HCT116 (cell line): ENCODE measurements at regions not wholly inside any gene's neighbourhood (a gene's known extent, or its start where the extent isn't known, plus 50 kb on each side); places are given as distances from the start of the nearest gene placed in this dataset.

ENCODE experiments used
- ATAC-seq: fragments of 200-7000 bp; cut with Tn5 transposase; 2 replicates; pipeline ENCODE4 v1.9.1; 2020; ENCODE audit warnings: mild to moderate bottlenecking, moderate library complexity
- BruUV-seq: library from RNA; stranded (reverse); fragments of 400-500 nt; replicated peaks from 2 replicates; lab custom pipeline; 2021; lab: Mats Ljungman, UMichigan
- CTCF ChIA-PET: fragments of 300-600 bp; sonication (Branson Sonifier 250); formaldehyde crosslinking; loops from one replicate; lab custom pipeline; 2021; ENCODE audit warnings: antibody characterized with exemption; lab: Charles Lee
- POLR2A ChIA-PET: fragments of 300-600, 350-600 bp; sonication (Branson Sonifier 250); formaldehyde crosslinking; loops from one replicate; lab custom pipeline; 2021; ENCODE audit warnings: antibody characterized with exemption; lab: Charles Lee
- RAD21 ChIA-PET, 2 experiments: fragments of 300-600 bp; sonication (Branson Sonifier 250); formaldehyde crosslinking; loops; one replicate each; lab custom pipeline; 2023; ENCODE audit warnings: low total read pairs in 2 of 2; ENCODE audit not compliant: uncharacterized antibody in 2 of 2, unreplicated experiment in 2 of 2, low non-redundant PET in 1 of 2; lab: Charles Lee
- DNase-seq: peaks from one replicate; pipeline ENCODE4 v3.0.0-alpha.2; 2010; ENCODE audit warnings: low read depth, low spot score
- H2AFZ ChIP-seq: fragments of 200-600 bp; shearing (Covaris generic), sonication (generic); 2 replicates; pipeline ENCODE4 v1.6.1; 2017; ENCODE audit warnings: low read depth, mixed run types, mixed read lengths, antibody characterized with exemption, low read length; ENCODE audit not compliant: poor library complexity, severe bottlenecking
- H3K27ac ChIP-seq: 2 replicates; pipeline ENCODE4 v1.5.1; 2012; ENCODE audit warnings: low read depth, low read length
- H3K27me3 ChIP-seq: fragments of 200-600 bp; sonication (generic); 2 replicates; pipeline ENCODE4 v1.6.1; 2016; ENCODE audit warnings: mixed run types, low read length, mixed read lengths; ENCODE audit not compliant: insufficient read depth
- H3K36me3 ChIP-seq, 2 experiments: fragments of 200-500 bp in 1 of 2; fragments of 200-600 bp in 1 of 2; sonication (Bioruptor generic) in 1 of 2; sonication (generic) in 1 of 2; 2 replicates each; pipeline versions ENCODE4 v1.5.1 to v1.6.1; 2014 to 2016; ENCODE audit warnings: low read length in 2 of 2, inconsistent platforms in 1 of 2, mixed read lengths in 1 of 2, mixed run types in 1 of 2; ENCODE audit not compliant: insufficient read depth in 2 of 2, control insufficient read depth in 1 of 2
- H3K4me1 ChIP-seq, 2 experiments: fragments of 200-600 bp in 1 of 2; sonication (generic) in 1 of 2; 2 replicates each; pipeline versions ENCODE4 v1.5.1 to v1.6.1; 2012 to 2017; ENCODE audit warnings: low read length in 2 of 2, inconsistent platforms in 1 of 2, mild to moderate bottlenecking in 1 of 2, mixed read lengths in 1 of 2, mixed run types in 1 of 2, moderate library complexity in 1 of 2; ENCODE audit not compliant: insufficient read depth in 2 of 2, control insufficient read depth in 1 of 2
- H3K4me2 ChIP-seq: fragments of 200-600 bp; sonication (generic); 2 replicates; pipeline ENCODE4 v1.6.1; 2017; ENCODE audit warnings: mixed run types, low read length, mixed read lengths
- H3K4me3 ChIP-seq, 2 experiments: fragments of 200-600 bp in 1 of 2; sonication (generic) in 1 of 2; replicated peaks in 1 of 2; 2 replicates each; pipeline ENCODE4 v1.5.1; 2011 to 2016; ENCODE audit warnings: low read length in 2 of 2, control low read depth in 1 of 2, low read depth in 1 of 2, mild to moderate bottlenecking in 1 of 2, mixed read lengths in 1 of 2, mixed run types in 1 of 2
- H3K79me2 ChIP-seq: fragments of 200-600 bp; sonication (generic); 2 replicates; pipeline ENCODE4 v1.6.1; 2017; ENCODE audit warnings: mild to moderate bottlenecking, mixed run types, low read length, moderate library complexity, mixed read lengths; ENCODE audit not compliant: insufficient read depth
- H3K9ac ChIP-seq: fragments of 200-600 bp; sonication (generic); 2 replicates; pipeline ENCODE4 v1.6.1; 2016; ENCODE audit warnings: low read length, mixed read lengths
- H3K9me2 ChIP-seq: fragments of 200-600 bp; sonication (generic), shearing (Covaris generic); 2 replicates; pipeline ENCODE4 v1.6.1; 2017; ENCODE audit warnings: mixed run types, mild to moderate bottlenecking, moderate library complexity; ENCODE audit not compliant: insufficient read depth
- H3K9me3 ChIP-seq, 2 experiments: fragments of 200-500 bp in 1 of 2; fragments of 200-600 bp in 1 of 2; sonication (Bioruptor generic) in 1 of 2; sonication (generic) in 1 of 2; 2 replicates each; pipeline ENCODE4 v1.6.1; 2014 to 2017; ENCODE audit warnings: low read length in 2 of 2, mixed read lengths in 2 of 2, inconsistent platforms in 1 of 2, low read depth in 1 of 2, mild to moderate bottlenecking in 1 of 2, mixed run types in 1 of 2, moderate library complexity in 1 of 2; ENCODE audit not compliant: control insufficient read depth in 1 of 2, insufficient read depth in 1 of 2
- H4K20me1 ChIP-seq: fragments of 200-600 bp; sonication (generic), shearing (Covaris generic); 2 replicates; pipeline ENCODE4 v1.6.1; 2017; ENCODE audit warnings: mixed run types, mild to moderate bottlenecking, moderate library complexity; ENCODE audit not compliant: insufficient read depth
- CEBPB ChIP-seq: IDR thresholded peaks from 2 replicates; pipeline ENCODE4 v1.6.1; 2012; ENCODE audit warnings: low read depth
- EGR1 ChIP-seq: IDR thresholded peaks from 2 replicates; pipeline ENCODE4 v1.6.1; 2012; ENCODE audit warnings: low read depth
- EZH2 ChIP-seq: fragments of 200-600 bp; sonication (generic); IDR thresholded peaks from 2 replicates; pipeline ENCODE4 v1.6.1; 2017; ENCODE audit warnings: antibody characterized with exemption, mixed run types
- EZH2phosphoT487 ChIP-seq: fragments of 200-600 bp; IDR thresholded peaks from 2 replicates; pipeline ENCODE4 v1.6.1; 2018; ENCODE audit warnings: antibody characterized with exemption, borderline replicate concordance
- FOSL1 ChIP-seq: IDR thresholded peaks from 2 replicates; pipeline ENCODE4 v1.6.1; 2012; ENCODE audit warnings: low read depth
- JUND ChIP-seq: IDR thresholded peaks from 2 replicates; pipeline ENCODE4 v1.6.1; 2012
- RAD21 ChIP-seq: IDR thresholded peaks from 2 replicates; pipeline ENCODE4 v1.6.1; 2012; ENCODE audit warnings: low read depth, mild to moderate bottlenecking
- SP1 ChIP-seq: IDR thresholded peaks from 2 replicates; pipeline ENCODE4 v1.6.1; 2012; ENCODE audit warnings: low read depth
- SRF ChIP-seq: IDR thresholded peaks from 2 replicates; pipeline ENCODE4 v1.6.1; 2012; ENCODE audit warnings: low read depth
- TCF7L2 ChIP-seq: IDR thresholded peaks from 2 replicates; pipeline ENCODE4 v1.7.0; 2011; ENCODE audit warnings: borderline replicate concordance, inconsistent platforms; ENCODE audit not compliant: insufficient read depth, insufficient read length; ENCODE audit errors: extremely low read depth
- YY1 ChIP-seq: IDR thresholded peaks from 2 replicates; pipeline ENCODE4 v1.6.1; 2011; ENCODE audit warnings: low read length, low read depth, moderate library complexity, mild to moderate bottlenecking; ENCODE audit not compliant: insufficient replicate concordance; ENCODE audit errors: extremely low read depth
- ZFX ChIP-seq: fragments of 450-650 bp; IDR thresholded peaks from 2 replicates; pipeline ENCODE4 v1.6.1; 2017
- ZNF274 ChIP-seq: fragments of 200-500 bp; sonication (Bioruptor generic); IDR thresholded peaks from 2 replicates; pipeline ENCODE4 v1.6.1; 2014; ENCODE audit warnings: mild to moderate bottlenecking, low read depth, low read length, inconsistent platforms
- intact Hi-C: fragments of 100-400 bp; cut with micrococcal nuclease; formaldehyde crosslinking; loops from 2 replicates; pipeline ENCODE4 v1.10.0; 2022
- TF ChIP-seq, protein P1 (sequence below): IDR thresholded peaks from 2 replicates; pipeline ENCODE4 v1.6.1; 2012
- TF ChIP-seq, protein P2 (sequence below): IDR thresholded peaks from 2 replicates; pipeline ENCODE4 v1.6.1; 2011; ENCODE audit warnings: mild to moderate bottlenecking, low read length, moderate library complexity; ENCODE audit not compliant: insufficient replicate concordance; ENCODE audit errors: extremely low read depth
- TF ChIP-seq, protein P3 (sequence below): IDR thresholded peaks from 2 replicates; pipeline ENCODE4 v1.6.1; 2012; ENCODE audit warnings: low read depth
- TF ChIP-seq, protein P4 (sequence below), 3 experiments: fragments of 200-600 bp in 1 of 3; sonication (generic) in 1 of 3; IDR thresholded peaks in 2 of 3; conservative IDR thresholded peaks in 1 of 3; 2 replicates each; pipeline ENCODE4 v1.5.1; 2012 to 2017; ENCODE audit warnings: low read depth in 2 of 3, low read length in 2 of 3, antibody characterized with exemption in 1 of 3, borderline replicate concordance in 1 of 3, control low read depth in 1 of 3, mild to moderate bottlenecking in 1 of 3, mixed read lengths in 1 of 3, mixed run types in 1 of 3, moderate library complexity in 1 of 3; ENCODE audit not compliant: insufficient read depth in 1 of 3
- TF ChIP-seq, protein P5 (sequence below): IDR thresholded peaks from 2 replicates; pipeline ENCODE4 v1.6.1; 2012

DNA sequence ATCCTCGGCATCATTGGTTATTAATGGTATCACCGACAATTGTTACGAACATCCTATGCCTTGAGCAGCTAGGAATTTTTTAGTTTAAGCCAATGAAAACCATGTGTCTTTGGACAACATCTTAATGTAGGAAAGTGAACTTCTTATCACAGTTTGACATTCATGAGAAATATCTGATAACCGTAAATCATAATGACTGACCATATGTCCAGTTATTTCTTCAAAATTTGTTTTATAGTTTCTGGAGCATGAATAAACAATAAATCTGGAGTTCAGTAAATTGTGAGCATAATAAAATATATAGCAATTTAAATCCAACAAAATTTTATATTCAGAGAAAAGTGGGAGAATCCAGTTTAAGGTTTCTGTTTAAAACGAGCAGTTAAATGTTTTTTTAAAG is 970.1 kb upstream of the ADGRB3 start:
- Histone ChIP-seq H3K9ac (no peak overlapping the region), H3K4me2 (no peak overlapping the region), H3K4me3 (no peak overlapping the region), H2AFZ (no peak overlapping the region), H3K27me3 (no peaks in the 10 kb centered on the region), H3K9me2 (no peaks in the 10 kb centered on the region), H3K36me3 (no peaks in the 10 kb centered on the region), H3K79me2 (no peaks in the 10 kb centered on the region), H3K27ac (no peak overlapping the region), H3K9me3 (peaks cover 7 to 16% of the 10 kb centered on the region in 2 experiments; a peak in 2 of 4 replicates), H3K4me1 (no peaks in the 10 kb centered on the region), H4K20me1 (no peaks in the 10 kb centered on the region)
- ChIA-PET CTCF (no interaction called here), RAD21 (no interaction called here), POLR2A (no interaction called here)
- TF ChIP-seq EZH2 (no peak), JUND (no peak), ZNF274 (no peak), CEBPB (no peak), FOSL1 (no peak), EZH2phosphoT487 (no peak), SP1 (no peak), ZFX (no peak), SRF (no peak), EGR1 (no peak), YY1 (no peak), RAD21 (no peak), TCF7L2 (no peak)
- TF ChIP-seq, protein P1, sequence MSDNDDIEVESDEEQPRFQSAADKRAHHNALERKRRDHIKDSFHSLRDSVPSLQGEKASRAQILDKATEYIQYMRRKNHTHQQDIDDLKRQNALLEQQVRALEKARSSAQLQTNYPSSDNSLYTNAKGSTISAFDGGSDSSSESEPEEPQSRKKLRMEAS = no peak
- TF ChIP-seq, protein P2, sequence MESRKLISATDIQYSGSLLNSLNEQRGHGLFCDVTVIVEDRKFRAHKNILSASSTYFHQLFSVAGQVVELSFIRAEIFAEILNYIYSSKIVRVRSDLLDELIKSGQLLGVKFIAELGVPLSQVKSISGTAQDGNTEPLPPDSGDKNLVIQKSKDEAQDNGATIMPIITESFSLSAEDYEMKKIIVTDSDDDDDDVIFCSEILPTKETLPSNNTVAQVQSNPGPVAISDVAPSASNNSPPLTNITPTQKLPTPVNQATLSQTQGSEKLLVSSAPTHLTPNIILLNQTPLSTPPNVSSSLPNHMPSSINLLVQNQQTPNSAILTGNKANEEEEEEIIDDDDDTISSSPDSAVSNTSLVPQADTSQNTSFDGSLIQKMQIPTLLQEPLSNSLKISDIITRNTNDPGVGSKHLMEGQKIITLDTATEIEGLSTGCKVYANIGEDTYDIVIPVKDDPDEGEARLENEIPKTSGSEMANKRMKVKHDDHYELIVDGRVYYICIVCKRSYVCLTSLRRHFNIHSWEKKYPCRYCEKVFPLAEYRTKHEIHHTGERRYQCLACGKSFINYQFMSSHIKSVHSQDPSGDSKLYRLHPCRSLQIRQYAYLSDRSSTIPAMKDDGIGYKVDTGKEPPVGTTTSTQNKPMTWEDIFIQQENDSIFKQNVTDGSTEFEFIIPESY = no peak
- TF ChIP-seq, protein P3, sequence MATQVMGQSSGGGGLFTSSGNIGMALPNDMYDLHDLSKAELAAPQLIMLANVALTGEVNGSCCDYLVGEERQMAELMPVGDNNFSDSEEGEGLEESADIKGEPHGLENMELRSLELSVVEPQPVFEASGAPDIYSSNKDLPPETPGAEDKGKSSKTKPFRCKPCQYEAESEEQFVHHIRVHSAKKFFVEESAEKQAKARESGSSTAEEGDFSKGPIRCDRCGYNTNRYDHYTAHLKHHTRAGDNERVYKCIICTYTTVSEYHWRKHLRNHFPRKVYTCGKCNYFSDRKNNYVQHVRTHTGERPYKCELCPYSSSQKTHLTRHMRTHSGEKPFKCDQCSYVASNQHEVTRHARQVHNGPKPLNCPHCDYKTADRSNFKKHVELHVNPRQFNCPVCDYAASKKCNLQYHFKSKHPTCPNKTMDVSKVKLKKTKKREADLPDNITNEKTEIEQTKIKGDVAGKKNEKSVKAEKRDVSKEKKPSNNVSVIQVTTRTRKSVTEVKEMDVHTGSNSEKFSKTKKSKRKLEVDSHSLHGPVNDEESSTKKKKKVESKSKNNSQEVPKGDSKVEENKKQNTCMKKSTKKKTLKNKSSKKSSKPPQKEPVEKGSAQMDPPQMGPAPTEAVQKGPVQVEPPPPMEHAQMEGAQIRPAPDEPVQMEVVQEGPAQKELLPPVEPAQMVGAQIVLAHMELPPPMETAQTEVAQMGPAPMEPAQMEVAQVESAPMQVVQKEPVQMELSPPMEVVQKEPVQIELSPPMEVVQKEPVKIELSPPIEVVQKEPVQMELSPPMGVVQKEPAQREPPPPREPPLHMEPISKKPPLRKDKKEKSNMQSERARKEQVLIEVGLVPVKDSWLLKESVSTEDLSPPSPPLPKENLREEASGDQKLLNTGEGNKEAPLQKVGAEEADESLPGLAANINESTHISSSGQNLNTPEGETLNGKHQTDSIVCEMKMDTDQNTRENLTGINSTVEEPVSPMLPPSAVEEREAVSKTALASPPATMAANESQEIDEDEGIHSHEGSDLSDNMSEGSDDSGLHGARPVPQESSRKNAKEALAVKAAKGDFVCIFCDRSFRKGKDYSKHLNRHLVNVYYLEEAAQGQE = no peak
- TF ChIP-seq, protein P4, sequence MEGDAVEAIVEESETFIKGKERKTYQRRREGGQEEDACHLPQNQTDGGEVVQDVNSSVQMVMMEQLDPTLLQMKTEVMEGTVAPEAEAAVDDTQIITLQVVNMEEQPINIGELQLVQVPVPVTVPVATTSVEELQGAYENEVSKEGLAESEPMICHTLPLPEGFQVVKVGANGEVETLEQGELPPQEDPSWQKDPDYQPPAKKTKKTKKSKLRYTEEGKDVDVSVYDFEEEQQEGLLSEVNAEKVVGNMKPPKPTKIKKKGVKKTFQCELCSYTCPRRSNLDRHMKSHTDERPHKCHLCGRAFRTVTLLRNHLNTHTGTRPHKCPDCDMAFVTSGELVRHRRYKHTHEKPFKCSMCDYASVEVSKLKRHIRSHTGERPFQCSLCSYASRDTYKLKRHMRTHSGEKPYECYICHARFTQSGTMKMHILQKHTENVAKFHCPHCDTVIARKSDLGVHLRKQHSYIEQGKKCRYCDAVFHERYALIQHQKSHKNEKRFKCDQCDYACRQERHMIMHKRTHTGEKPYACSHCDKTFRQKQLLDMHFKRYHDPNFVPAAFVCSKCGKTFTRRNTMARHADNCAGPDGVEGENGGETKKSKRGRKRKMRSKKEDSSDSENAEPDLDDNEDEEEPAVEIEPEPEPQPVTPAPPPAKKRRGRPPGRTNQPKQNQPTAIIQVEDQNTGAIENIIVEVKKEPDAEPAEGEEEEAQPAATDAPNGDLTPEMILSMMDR (IDR thresholded peaks at IDR 0.05 in 2 of 3, conservative IDR thresholded peaks at IDR 0.05 in 1 of 3; ENCODE audit: borderline replicate concordance in 1 of 3, insufficient read depth in 1 of 3, low read depth in 2 of 3, low read length in 2 of 3) = no peak
- TF ChIP-seq, protein P5, sequence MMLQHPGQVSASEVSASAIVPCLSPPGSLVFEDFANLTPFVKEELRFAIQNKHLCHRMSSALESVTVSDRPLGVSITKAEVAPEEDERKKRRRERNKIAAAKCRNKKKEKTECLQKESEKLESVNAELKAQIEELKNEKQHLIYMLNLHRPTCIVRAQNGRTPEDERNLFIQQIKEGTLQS = no peak
- no TSS peak for BruUV-seq
- ATAC-seq = no peak
- intact Hi-C loops = no loop called here
- no peak for DNase-seq
